Ovary (tissue), 3 donors: ENCODE measurements at regions not wholly inside any gene's neighbourhood (a gene's known extent, or its start where the extent isn't known, plus 50 kb on each side); places are given as distances from the start of the nearest gene placed in this dataset.

Source experiments
- POLR2A ChIP-seq: fragments of 450-650 bp; IDR thresholded peaks from one replicate; pipeline ENCODE4 v1.6.1; 2017; ENCODE audit warnings: antibody characterized with exemption, mild to moderate bottlenecking, moderate library complexity
- TF ChIP-seq, protein P1 (sequence below), 3 donors: fragments of 450-650 bp in 2 of 3; fragments of 200-600 bp in 1 of 3; IDR thresholded peaks; one replicate each; pipeline versions ENCODE4 v1.5.1 to v1.8.0; 2016 to 2022; ENCODE audit warnings: antibody characterized with exemption in 3 of 3, mild to moderate bottlenecking in 1 of 3
- donor health status: DM: no; HTN: no; CAD: no.

DNA sequence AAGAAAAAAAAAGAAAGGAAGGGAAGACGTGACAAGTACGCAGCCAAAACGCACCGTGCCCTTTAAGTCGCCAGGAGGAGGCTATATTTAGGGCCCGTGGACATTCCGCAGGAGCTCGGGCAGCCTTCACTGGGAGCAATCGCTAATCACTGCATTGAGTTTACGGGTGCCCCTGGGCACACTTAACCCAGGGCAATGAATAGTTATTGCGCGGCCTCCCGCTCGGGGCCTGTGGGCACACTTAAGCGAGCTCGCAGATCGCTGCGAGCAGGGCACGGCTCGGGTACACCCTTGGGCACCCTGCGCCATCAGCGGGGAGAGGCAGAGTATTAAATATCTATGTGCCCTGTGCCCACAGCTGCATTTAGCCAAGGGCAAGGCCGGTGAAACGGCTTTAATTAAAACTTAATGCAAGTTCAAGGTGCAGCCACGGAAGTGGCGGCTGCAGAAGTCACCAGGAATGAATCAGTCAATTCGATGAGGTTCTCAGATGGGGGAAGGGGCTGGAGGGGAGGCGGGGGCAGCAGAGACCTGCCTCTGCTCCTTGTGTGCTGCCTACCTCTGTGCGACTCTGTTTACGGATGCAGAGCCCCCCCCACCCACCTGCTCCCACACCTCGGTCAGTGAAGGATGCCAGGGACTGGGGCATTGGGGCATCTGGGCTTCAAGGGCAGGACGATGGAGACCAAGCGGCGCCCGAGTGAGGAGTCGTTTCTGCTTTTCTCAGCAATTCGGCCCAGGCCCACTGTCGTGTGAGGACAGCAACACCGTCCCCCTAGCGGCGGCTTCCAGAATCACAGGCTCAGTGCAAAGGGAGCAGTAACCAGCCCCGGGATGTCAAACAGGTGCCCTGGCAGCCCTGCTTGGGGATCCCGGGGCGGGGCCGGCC, 51.8 kb upstream of the TARDBP start:
- TF ChIP-seq, protein P1, sequence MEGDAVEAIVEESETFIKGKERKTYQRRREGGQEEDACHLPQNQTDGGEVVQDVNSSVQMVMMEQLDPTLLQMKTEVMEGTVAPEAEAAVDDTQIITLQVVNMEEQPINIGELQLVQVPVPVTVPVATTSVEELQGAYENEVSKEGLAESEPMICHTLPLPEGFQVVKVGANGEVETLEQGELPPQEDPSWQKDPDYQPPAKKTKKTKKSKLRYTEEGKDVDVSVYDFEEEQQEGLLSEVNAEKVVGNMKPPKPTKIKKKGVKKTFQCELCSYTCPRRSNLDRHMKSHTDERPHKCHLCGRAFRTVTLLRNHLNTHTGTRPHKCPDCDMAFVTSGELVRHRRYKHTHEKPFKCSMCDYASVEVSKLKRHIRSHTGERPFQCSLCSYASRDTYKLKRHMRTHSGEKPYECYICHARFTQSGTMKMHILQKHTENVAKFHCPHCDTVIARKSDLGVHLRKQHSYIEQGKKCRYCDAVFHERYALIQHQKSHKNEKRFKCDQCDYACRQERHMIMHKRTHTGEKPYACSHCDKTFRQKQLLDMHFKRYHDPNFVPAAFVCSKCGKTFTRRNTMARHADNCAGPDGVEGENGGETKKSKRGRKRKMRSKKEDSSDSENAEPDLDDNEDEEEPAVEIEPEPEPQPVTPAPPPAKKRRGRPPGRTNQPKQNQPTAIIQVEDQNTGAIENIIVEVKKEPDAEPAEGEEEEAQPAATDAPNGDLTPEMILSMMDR (IDR thresholded peaks at IDR 0.05): peak; percentile 47 to 71 (median 61)
- TF ChIP-seq POLR2A: no peak
